GM12874 (cell line): ENCODE measurements at regions not wholly inside any gene's neighbourhood (a gene's known extent, or its start where the extent isn't known, plus 50 kb on each side); places are given as distances from the start of the nearest gene placed in this dataset.

Experiments used
- TF ChIP-seq, protein P1 (sequence below): IDR thresholded peaks from 2 replicates; pipeline ENCODE4 v1.5.1; 2011; ENCODE audit warnings: low read depth, mild to moderate bottlenecking, control low read depth, low read length, moderate library complexity; ENCODE audit not compliant: insufficient read depth

DNA sequence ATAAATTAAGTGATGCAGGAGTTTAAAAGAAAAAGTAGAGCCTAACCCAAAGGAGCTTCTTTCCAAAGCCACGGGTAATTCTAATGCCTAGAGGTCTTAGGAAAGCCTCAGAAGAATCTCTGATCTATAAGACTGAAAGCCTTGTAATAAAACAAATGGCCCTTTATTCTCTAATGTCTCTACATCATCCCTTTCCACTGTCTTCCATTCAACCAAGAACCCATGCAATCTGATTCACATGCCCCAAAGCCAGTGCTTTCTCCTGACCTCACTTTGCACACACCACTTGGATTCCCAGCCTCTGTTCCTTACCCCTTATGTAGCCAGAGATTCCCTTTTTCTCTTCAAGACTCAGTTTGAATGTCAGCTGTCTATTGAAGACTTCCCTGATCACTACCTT is 252.9 kb upstream of the NRSN1 start:
- TF ChIP-seq, protein P1, sequence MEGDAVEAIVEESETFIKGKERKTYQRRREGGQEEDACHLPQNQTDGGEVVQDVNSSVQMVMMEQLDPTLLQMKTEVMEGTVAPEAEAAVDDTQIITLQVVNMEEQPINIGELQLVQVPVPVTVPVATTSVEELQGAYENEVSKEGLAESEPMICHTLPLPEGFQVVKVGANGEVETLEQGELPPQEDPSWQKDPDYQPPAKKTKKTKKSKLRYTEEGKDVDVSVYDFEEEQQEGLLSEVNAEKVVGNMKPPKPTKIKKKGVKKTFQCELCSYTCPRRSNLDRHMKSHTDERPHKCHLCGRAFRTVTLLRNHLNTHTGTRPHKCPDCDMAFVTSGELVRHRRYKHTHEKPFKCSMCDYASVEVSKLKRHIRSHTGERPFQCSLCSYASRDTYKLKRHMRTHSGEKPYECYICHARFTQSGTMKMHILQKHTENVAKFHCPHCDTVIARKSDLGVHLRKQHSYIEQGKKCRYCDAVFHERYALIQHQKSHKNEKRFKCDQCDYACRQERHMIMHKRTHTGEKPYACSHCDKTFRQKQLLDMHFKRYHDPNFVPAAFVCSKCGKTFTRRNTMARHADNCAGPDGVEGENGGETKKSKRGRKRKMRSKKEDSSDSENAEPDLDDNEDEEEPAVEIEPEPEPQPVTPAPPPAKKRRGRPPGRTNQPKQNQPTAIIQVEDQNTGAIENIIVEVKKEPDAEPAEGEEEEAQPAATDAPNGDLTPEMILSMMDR, result no peak

DNA sequence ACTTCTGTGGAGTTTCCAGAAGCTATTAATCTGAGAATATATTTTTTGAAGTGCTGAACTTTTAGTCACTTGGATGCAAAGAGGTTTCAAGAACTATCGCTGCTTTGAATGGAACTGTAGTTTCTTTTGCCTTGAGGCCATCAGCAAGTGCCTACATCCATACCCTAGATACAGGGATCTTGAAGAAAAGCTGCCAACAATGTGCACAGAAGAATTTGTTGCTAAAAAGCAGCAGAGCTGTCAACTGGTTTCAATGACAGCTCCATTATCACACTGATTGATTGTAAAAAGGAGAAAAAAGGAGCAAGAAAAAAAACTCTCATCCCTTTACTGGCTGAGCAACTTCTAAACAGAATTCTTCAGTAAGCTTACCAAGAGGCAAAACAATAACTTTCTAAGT is 251.0 kb upstream of the NRSN1 start:
- TF ChIP-seq, protein P1, result no peak

DNA sequence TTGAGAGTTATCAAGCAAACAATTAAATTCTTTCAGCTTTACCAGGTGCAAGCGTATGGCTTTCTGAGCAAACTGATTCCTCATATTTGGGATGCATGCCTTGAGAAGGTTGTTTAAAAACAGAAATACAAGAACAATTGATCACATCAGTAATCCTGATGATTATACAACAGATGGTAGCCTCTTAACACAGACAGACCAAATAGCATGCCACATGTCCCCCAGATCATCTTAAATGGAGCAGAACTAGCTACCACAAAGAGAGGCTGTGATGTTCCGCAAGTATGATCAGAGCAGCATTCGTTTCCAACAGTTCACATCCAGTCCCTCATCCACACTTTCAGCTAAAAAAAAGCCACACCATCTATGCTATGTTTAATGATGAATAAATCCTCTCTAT is 246.2 kb upstream of the NRSN1 start:
- TF ChIP-seq, protein P1, result no peak

DNA sequence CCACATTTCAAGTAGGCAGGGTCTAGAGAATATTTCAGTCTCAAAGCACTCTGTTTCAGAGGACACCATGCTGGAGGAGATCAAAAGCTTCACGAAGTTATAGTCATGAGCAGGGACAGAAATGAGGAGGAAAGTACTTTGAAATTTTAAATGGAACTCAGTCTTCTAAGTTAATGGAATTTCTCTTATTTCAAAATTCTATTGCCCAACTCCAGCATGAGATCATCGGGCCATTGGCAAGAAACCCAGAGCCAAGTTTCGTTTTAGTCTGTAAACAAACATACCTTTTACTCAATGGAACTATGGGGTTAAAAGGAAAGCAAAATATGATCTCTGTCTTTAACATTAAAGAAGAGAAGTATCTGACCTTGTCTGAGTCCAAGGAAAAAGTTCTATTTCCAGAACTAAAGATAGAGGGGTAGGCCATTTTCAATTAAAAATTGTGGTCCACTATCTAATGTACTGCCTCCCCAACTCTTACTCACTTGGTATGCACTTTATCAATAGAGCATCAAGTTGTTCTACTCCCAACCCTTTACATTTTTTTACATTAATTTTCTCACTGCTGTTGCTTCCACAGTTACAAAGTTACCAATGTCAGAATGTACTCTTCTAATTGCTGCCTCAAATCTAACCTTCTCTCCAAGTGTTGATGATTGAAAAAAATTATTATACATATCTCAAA is 235.3 kb upstream of the NRSN1 start:
- TF ChIP-seq, protein P1, result no peak

DNA sequence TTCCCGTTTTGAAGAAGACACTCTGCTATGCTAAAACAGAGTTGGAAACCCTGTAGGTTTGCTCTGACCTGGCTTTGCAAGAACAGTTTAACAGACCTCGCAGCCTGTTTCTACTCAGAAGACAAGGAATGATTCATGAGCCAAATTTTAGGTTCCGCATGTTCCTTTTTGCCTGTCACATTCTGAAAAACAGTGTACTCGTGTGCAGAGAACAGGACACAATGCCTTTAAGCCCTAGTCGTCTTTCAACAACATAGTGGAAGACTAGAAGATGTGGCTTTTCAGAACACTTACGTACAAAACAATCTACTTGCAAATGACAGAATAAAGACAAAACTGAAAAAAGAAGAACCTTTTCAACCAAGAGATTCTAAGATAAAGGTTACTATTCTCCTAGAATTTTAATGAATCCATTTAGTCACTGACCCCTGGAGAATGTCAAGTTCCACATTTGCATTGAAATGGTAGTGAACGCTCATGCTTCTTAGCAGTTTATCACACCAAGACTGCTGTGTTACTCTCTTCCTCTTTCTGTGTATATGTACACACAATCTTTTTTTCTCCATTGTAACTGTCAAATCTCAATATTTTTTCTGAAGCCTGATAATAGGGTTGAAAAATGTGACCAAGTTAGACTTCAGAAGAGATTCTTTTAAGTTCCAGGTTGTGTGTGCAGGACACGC is 220.7 kb upstream of the NRSN1 start:
- TF ChIP-seq, protein P1, result no peak

DNA sequence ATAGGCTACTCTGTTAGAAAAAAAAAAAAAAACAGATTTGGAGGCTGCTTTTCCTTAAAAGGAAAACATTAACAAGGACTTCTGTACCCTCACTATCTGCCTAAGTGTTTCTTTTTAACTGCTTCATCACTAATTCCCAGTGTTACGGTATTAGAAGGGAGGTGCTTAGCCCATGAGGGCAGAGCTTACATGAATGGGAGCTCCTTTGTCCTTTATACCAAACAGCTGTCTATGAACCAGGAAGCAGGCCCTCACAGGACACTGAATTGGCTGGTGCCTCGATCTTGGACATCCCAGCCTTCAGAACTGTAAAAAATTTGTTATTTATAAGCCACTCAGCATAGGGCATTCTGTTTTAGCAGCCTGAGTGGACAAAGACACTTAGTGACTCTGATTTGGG is 215.6 kb upstream of the NRSN1 start:
- TF ChIP-seq, protein P1, result no peak

DNA sequence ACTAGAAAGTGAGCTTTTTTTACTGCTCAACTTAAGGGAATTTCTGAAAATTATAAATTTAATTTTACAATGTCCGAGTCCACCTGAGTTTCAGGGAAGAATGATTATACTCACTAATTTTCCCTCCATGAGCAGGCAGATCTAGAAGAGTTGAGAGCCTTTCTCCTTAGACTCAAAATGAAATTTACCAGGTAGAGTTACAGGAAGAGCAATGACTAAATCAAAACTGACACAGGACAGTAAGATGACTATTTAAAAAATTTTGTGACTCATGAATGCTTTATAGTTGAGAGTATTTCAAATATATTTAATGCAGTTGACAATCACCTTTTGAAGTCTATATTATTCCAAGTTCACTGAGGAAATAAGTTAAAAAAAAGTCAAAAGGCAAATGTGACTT is 198.1 kb upstream of the NRSN1 start:
- TF ChIP-seq, protein P1, result no peak
